GM12891 (cell line): ENCODE measurements at regions not wholly inside any gene's neighbourhood (a gene's known extent, or its start where the extent isn't known, plus 50 kb on each side); places are given as distances from the start of the nearest gene placed in this dataset.

ENCODE experiments used
- PAX5 ChIP-seq: IDR thresholded peaks from 2 replicates; pipeline ENCODE4 v1.6.1; 2011; ENCODE audit warnings: low read length, moderate library complexity, mild to moderate bottlenecking; ENCODE audit not compliant: insufficient read depth, severe bottlenecking
- POLR2A ChIP-seq: IDR thresholded peaks from 2 replicates; pipeline ENCODE4 v1.6.1; 2011; ENCODE audit warnings: low read depth, low read length, control low read depth
- POLR2AphosphoS5 ChIP-seq: IDR thresholded peaks from 2 replicates; pipeline ENCODE4 v1.6.1; 2011; ENCODE audit warnings: low read depth, low read length, control low read depth
- POU2F2 ChIP-seq: IDR thresholded peaks from 2 replicates; pipeline ENCODE4 v1.6.1; 2011; ENCODE audit warnings: low read depth, mild to moderate bottlenecking, control low read depth, low read length, moderate library complexity
- TAF1 ChIP-seq: IDR thresholded peaks from 2 replicates; pipeline ENCODE4 v1.6.1; 2011; ENCODE audit warnings: low read depth, low read length, control low read depth

DNA sequence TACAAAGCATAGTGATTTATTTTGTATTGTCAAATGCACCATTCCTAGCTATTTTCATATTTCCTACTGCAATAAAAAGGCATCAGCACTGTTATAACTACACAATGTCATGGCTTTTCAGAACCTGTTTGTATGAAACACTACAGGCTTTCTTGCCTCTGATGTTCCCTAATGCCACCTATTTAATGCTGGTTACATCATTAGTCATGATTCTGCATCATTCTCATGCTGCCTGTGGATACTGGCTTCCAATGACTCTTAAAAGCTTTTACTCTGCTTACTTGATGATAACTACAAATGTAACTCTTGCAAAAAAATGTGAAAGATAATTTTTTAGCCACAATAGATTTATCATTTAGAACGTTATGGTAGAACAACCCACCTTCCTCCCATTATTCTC lies 529.4 kb downstream of the HTR7 start:
- TF ChIP-seq POLR2A: no peak
- no peak for TF ChIP-seq TAF1
- TF ChIP-seq POU2F2: no peak
- no peak for TF ChIP-seq POLR2AphosphoS5
- TF ChIP-seq PAX5: no peak
